ENCODE measurements at regions not wholly inside any gene's neighbourhood (a gene's known extent, or its start where the extent isn't known, plus 50 kb on each side); places are given as distances from the start of the nearest gene placed in this dataset.

DNA sequence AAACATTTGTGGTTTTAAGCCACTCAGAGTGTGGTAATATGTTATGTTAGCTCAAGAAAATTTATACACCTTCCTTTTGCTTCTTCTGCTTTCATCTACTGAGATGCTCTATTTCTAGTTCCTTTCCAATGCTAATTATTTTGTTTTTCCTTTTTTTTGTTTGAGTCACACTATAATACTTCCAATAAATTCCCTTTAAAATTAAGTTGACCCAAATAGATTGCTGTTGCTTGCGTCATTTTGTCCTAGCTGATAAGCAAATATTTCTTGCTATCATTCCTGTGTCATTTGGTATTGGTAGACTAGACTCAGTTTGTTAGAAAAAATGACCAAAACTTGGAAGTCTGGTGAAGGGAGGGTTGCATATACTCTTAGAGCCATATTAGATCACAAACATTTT lies 437.0 kb upstream of the CNTN6 start:
- no peak for DNase-seq (ENCODE audit: low read depth in 2 of 2)
- H3K4me3 ChIP-seq (replicated peaks in 1 of 2; ENCODE audit: low read depth in 2 of 2, low read length in 2 of 2), result no peak overlapping the region
- no peak for TF ChIP-seq CTCF (IDR thresholded peaks at IDR 0.05; ENCODE audit: low read depth, low read length)

GRCh38 chr3:661356-661755 lies 431.5 kb upstream of the CNTN6 start:
- no peak for TF ChIP-seq CTCF (IDR thresholded peaks at IDR 0.05; ENCODE audit: low read depth, low read length)
- DNase-seq (ENCODE audit: low read depth in 2 of 2), result no peak
- no peak overlapping the region for H3K4me3 ChIP-seq (replicated peaks in 1 of 2; ENCODE audit: low read depth in 2 of 2, low read length in 2 of 2)

- H3K4me3 ChIP-seq (replicated peaks in 1 of 2; ENCODE audit: low read depth in 2 of 2, low read length in 2 of 2), result no peak overlapping the region
- no peak for TF ChIP-seq CTCF (IDR thresholded peaks at IDR 0.05; ENCODE audit: low read depth, low read length)
- DNase-seq (ENCODE audit: low read depth in 2 of 2), result no peak
These were observed 418.7 kb upstream of the CNTN6 start for GRCh38 chr3:674116-674515.

DNA sequence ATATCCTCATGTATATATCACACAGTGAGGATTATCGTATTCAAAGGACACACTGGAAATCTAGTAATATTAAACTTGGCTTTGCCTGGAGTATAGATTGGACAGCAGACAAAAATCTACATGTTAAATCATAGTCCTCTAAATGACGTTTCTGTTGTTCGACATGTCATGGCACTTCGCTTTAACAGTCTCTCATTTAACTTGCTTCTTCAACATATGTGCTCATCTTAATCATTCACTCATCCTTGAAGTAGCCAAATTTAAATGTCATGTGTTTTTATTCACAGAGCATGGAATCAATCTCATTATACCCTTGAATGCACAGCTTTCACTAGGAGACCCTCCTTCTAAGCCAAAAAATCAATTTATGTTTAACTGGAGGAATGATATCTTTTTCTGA lies 417.0 kb upstream of the CNTN6 start:
- DNase-seq (ENCODE audit: low read depth in 2 of 2), result no peak
- no peak for TF ChIP-seq CTCF (IDR thresholded peaks at IDR 0.05; ENCODE audit: low read depth, low read length)
- H3K4me3 ChIP-seq (replicated peaks in 1 of 2; ENCODE audit: low read depth in 2 of 2, low read length in 2 of 2), result no peak overlapping the region

DNA sequence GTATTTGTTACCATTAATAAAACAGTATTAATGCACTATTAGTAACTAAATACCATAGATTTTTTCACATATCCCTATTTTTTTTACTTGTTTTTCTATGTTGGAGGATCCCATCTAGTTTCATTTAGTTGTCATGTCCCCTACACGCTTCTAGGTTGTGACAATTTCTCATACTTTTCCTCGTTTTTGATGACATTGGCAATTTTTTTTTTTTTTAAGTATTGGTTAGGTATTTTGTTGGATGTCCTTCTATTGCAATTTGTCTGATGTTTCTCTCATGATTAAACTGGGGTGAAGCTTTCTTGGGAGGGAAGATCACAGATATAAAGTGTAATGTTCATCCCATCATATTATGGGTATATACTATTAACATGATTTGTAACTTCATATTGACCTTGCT lies 409.1 kb upstream of the CNTN6 start:
- no peak for TF ChIP-seq CTCF (IDR thresholded peaks at IDR 0.05; ENCODE audit: low read depth, low read length)
- no peak overlapping the region for H3K4me3 ChIP-seq (replicated peaks in 1 of 2; ENCODE audit: low read depth in 2 of 2, low read length in 2 of 2)
- no peak for DNase-seq (ENCODE audit: low read depth in 2 of 2)

GRCh38 chr3:690770-691169 lies 402.1 kb upstream of the CNTN6 start:
- H3K4me3 ChIP-seq (replicated peaks in 1 of 2; ENCODE audit: low read depth in 2 of 2, low read length in 2 of 2), result no peak overlapping the region
- TF ChIP-seq CTCF (IDR thresholded peaks at IDR 0.05; ENCODE audit: low read depth, low read length), result no peak
- DNase-seq (ENCODE audit: low read depth in 2 of 2), result no peak

DNA sequence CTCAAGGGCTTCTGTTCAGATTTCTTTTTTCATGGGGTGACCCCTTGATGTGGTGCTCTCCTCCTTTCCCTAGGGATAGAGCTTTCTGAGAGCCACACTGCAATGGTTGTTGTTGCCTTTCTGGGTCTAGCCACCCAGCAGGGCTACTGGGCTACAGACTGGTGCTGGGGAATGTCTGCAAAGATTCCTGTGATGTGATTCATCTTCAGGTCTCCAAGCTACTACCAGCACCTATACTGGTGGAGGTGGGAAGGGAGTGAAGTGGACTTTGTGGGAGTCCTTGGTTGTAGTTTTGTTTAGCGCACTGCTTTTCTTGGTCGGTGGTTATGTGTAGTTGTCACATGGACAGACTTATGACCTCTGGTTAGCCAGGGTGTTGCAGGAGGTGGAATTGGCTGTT lies 392.3 kb upstream of the CNTN6 start:
- no peak overlapping the region for H3K4me3 ChIP-seq (replicated peaks in 1 of 2; ENCODE audit: low read depth in 2 of 2, low read length in 2 of 2)
- DNase-seq (ENCODE audit: low read depth in 2 of 2), result no peak
- TF ChIP-seq CTCF (IDR thresholded peaks at IDR 0.05; ENCODE audit: low read depth, low read length), result no peak
